ENCODE measurements at regions not wholly inside any gene's neighbourhood (a gene's known extent, or its start where the extent isn't known, plus 50 kb on each side); places are given as distances from the start of the nearest gene placed in this dataset.

DNA sequence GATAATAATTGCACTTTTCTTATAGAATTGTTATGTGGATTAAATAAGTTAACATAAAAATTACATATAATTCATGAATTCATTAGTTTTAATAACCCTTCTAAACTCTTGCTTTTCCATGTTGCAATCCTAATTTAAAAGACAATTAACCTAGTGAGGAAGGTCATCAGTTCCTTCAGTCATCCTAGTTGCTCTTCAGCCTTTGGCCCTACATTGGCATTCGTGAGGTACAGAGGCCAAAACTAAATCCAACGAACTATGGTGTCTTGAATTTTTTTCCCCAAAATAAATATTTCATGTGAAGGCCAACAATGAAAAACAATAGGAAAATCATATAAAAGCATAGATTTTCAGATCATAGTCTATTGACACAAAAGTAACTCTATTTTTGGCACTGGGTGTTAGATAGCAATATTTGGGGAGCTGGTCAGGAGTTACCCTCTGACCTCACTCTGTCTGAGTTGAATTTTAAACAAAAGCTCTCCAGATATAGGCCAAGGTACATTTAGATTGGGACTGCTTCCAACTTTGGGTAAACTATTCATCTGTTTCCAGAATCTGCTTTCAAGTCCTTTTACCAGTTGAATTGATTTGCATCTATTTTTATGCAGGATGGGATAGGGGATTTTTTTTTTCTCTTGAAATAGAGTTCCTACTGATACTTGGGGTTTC is 104.5 kb downstream of the SEM1 start:
- Histone ChIP-seq H3K4me3 (no peak overlapping the region), H3K36me3 (no peaks in the 10 kb centered on the region), H3K4me1 (no peaks in the 10 kb centered on the region), H3K9me3 (no peaks in the 10 kb centered on the region), H3K27me3 (no peaks in the 10 kb centered on the region), H3K27ac (no peak overlapping the region)
- TF ChIP-seq, protein P1, sequence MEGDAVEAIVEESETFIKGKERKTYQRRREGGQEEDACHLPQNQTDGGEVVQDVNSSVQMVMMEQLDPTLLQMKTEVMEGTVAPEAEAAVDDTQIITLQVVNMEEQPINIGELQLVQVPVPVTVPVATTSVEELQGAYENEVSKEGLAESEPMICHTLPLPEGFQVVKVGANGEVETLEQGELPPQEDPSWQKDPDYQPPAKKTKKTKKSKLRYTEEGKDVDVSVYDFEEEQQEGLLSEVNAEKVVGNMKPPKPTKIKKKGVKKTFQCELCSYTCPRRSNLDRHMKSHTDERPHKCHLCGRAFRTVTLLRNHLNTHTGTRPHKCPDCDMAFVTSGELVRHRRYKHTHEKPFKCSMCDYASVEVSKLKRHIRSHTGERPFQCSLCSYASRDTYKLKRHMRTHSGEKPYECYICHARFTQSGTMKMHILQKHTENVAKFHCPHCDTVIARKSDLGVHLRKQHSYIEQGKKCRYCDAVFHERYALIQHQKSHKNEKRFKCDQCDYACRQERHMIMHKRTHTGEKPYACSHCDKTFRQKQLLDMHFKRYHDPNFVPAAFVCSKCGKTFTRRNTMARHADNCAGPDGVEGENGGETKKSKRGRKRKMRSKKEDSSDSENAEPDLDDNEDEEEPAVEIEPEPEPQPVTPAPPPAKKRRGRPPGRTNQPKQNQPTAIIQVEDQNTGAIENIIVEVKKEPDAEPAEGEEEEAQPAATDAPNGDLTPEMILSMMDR (IDR thresholded peaks at IDR 0.05): no peak
- TF ChIP-seq POLR2A (IDR thresholded peaks at IDR 0.05) (no peak), EP300 (IDR thresholded peaks at IDR 0.05) (no peak), POLR2AphosphoS5 (IDR thresholded peaks at IDR 0.05) (no peak)
- WGBS, 2 donors: 81 to 94% methylated on average over 2 of the region's 2 CpGs
- DNase-seq (no peak), ATAC-seq (ENCODE audit: low FRiP score in 2 of 2) (no peak)

DNA sequence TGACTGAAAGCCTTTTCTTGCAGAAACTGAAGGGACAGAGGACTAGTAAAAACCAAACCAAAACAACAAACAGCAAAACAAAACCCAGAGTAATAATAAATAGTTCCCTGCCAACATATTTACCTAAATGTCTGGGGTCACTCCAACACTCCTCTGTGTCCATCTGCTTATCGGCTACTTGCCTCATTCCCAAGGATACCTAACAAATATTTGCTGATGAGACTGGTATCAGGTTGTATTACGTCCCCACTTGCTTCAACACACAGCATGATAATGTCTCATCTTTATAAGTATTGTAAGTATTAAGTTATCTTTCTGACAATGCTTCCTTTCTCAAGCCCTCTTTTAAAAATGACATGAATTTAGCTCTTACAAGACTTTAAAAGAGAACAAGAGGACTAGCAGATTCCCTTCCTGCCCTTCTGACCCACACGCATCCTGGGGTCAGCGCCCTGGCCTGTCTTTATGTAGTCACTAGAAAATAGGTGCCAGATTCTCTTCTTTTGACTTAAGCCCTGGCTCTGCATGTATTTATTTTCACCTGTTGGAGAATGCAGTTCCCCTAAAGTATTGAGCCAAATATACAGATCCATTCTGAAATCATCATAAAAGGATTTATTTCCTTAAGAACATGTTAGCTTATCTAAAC is 110.2 kb downstream of the SEM1 start:
- H3K9me3 ChIP-seq: no peaks in the 10 kb centered on the region
- no peak overlapping the region for H3K27ac ChIP-seq
- ATAC-seq (ENCODE audit: low FRiP score in 2 of 2): no peak
- H3K27me3 ChIP-seq: no peaks in the 10 kb centered on the region
- DNase-seq: no peak
- no peak for TF ChIP-seq POLR2AphosphoS5 (IDR thresholded peaks at IDR 0.05)
- no peaks in the 10 kb centered on the region for H3K36me3 ChIP-seq
- H3K4me3 ChIP-seq: no peak overlapping the region
- WGBS, 2 donors: 62 to 73% methylated on average over 3 to 4 of the region's 4 CpGs
- H3K4me1 ChIP-seq: no peaks in the 10 kb centered on the region

DNA sequence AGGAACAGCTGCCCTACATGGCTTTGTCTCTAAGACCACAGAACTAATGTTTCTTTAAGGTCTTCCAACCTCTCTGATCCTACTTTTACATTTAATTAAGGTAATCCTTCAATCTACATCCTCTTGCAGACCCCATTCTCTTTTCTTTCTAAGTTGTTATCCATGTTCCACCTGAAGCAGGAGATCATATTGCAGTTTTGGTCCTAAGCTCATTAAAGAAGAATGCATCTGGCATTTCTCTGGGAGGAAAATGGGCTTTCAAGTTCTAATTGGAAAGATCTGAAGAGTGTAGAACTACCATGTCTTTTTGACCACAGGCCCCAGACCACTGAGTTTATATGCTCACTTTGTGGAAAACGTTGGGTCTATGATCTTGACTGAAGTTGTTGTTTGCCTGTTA is 111.2 kb downstream of the SEM1 start:
- Histone ChIP-seq H3K27me3 (no peaks in the 10 kb centered on the region), H3K36me3 (no peaks in the 10 kb centered on the region), H3K4me1 (no peaks in the 10 kb centered on the region), H3K9me3 (no peaks in the 10 kb centered on the region), H3K27ac (no peak overlapping the region), H3K4me3 (no peak overlapping the region)
- WGBS, 2 donors: 74 to 80% methylated on average over 1 of the region's 1 CpG
- ATAC-seq (ENCODE audit: low FRiP score in 2 of 2): no peak
- no peak for DNase-seq
- no peak for TF ChIP-seq POLR2A (IDR thresholded peaks at IDR 0.05)
- no peak for TF ChIP-seq EP300 (IDR thresholded peaks at IDR 0.05)
- TF ChIP-seq, protein P1 (IDR thresholded peaks at IDR 0.05): no peak

DNA sequence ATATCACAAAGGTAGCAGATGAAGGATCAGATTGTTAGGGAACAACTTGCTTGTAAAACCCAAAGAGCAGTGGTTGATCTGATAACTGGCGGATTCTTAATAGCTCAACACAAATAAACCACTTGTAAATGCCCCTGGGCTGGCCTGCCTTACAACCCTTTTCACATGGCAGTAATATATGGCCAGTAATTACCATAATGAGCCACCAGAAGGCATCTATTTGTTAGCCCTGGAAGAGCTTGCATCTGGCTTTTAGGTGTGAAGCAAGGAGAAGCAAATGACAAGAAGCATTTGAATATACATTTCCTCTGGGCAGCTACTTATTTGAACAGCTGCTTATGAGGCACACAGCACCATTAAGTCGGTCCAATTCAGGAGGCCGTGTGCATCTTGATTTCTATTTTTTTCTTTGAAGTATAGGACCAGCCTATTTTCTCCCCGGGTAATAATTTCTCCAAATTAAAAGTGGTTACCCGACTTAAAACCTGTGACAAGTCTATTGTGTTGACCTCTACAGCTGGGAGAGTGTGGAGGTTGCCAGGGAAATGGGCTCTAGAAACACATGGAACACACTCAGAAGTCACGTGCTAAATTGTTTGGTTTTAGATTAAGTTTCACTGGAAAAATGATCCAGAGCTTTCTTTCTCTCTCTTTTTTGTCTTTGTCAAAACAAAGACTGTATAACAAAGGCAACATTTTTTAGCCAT is 113.4 kb downstream of the SEM1 start:
- TF ChIP-seq POLR2AphosphoS5 (IDR thresholded peaks at IDR 0.05): no peak
- TF ChIP-seq, protein P1 (IDR thresholded peaks at IDR 0.05): no peak
- TF ChIP-seq POLR2A (IDR thresholded peaks at IDR 0.05): no peak
- no peak for TF ChIP-seq EP300 (IDR thresholded peaks at IDR 0.05)
- no peaks in the 10 kb centered on the region for H3K4me1 ChIP-seq
- H3K36me3 ChIP-seq: no peaks in the 10 kb centered on the region
- H3K9me3 ChIP-seq: no peaks in the 10 kb centered on the region
- no peak overlapping the region for H3K4me3 ChIP-seq
- no peaks in the 10 kb centered on the region for H3K27me3 ChIP-seq
- DNase-seq: no peak
- no peak overlapping the region for H3K27ac ChIP-seq
- 38 to 42% methylated on average over 6 of the region's 6 CpGs for WGBS, 2 donors
- ATAC-seq (ENCODE audit: low FRiP score in 2 of 2): no peak

DNA sequence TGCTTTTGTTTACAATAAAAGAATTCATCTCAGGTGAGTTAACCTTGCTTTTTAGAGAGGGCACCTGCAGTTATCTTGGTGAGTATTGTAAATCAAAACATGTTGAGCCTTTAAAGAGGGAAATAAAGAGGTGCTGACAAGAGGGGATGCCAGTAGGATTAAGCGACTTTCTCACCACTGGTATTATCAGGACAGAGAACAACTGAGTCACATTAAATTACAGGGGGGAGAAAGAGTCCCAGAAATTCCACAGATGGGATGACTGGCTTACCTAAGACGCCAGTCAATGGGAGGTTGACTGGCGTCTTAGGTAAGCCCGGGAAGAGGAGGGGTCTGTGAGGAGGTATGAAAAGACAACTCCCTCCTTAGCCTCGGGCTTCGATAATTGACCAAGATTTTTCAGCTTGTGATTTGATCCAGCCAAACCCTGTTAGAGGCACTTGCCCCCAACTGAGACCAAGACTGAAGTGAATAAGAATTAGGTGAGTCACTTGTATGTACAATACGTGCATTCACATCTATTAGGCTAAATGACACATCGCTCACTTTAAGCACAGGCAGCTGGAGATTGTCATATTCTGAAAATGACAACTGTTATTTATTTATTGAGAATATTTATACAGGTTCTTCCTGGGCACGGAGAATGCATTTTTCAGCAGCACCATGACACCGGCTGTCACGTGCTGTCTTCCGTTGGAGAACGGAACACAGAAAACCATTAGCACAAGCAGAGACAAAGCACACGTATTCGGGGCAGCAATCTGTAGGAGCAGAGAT is 117.6 kb downstream of the SEM1 start:
- Histone ChIP-seq H3K36me3 (no peaks in the 10 kb centered on the region), H3K4me3 (no peak overlapping the region), H3K27ac (no peak overlapping the region), H3K4me1 (no peaks in the 10 kb centered on the region), H3K9me3 (no peaks in the 10 kb centered on the region), H3K27me3 (no peaks in the 10 kb centered on the region)
- WGBS, 2 donors: 40 to 58% methylated on average over 14 to 15 of the region's 15 CpGs
- no peak for ATAC-seq (ENCODE audit: low FRiP score in 2 of 2)
- TF ChIP-seq POLR2A (IDR thresholded peaks at IDR 0.05) (no peak), EP300 (IDR thresholded peaks at IDR 0.05) (no peak), POLR2AphosphoS5 (IDR thresholded peaks at IDR 0.05) (no peak)
- TF ChIP-seq, protein P1 (IDR thresholded peaks at IDR 0.05): no peak
- DNase-seq: no peak
